Fibroblast of mammary gland (primary cell): ENCODE measurements at regions not wholly inside any gene's neighbourhood (a gene's known extent, or its start where the extent isn't known, plus 50 kb on each side); places are given as distances from the start of the nearest gene placed in this dataset.
"Not testable (repeated sequence)": the region's sequence is repeated elsewhere in the genome, so short reads cannot be mapped to it uniquely, and the experiment has no call there.

Experiments used
- DNase-seq: peaks from one replicate; pipeline ENCODE4 v3.0.0-alpha.2; 2010; ENCODE audit warnings: low read depth
- H3K4me3 ChIP-seq: 2 replicates; pipeline ENCODE4 v1.5.1; 2011; ENCODE audit warnings: low read depth, mild to moderate bottlenecking, low read length, moderate library complexity; ENCODE audit not compliant: control insufficient read depth
- CTCF ChIP-seq: conservative IDR thresholded peaks from 2 replicates; pipeline ENCODE4 v1.5.1; 2011; ENCODE audit warnings: low read depth, low read length, inconsistent platforms; ENCODE audit not compliant: control insufficient read depth, insufficient read depth

- TF ChIP-seq CTCF = no peak
- no peak for DNase-seq
- H3K4me3 ChIP-seq = no peak overlapping the region
Measured at GRCh38 chr12:83432176-83432719, 745.5 kb downstream of the TMTC2 start.

GRCh38 chr12:83427586-83428136 is 741.0 kb downstream of the TMTC2 start:
- H3K4me3 ChIP-seq, DNase-seq: not testable (repeated sequence)

DNA sequence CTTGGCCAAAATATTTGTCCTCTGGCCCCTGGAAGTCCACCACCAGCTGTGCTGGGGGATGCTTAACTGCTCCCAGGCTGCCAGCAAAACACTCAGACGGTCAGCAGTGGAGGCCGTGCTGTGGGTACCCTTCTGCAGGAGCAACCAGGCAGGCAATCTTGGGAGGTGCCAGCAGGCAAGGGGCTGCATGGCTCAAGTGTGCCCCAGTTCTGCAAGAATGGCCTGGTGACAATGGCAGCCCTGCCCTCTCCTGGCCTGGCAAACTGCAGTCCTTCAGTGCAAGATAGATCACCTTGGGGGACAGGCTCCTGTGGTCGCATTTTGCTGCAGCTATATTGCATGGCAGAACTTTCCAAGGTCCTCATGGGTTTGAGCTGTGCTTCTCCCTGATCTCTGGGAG is 728.3 kb downstream of the TMTC2 start:
- no peak overlapping the region for H3K4me3 ChIP-seq
- no peak for DNase-seq
- no peak for TF ChIP-seq CTCF

- DNase-seq = no peak
- no peak overlapping the region for H3K4me3 ChIP-seq
- no peak for TF ChIP-seq CTCF
Measured at GRCh38 chr12:83408851-83409250, 722.1 kb downstream of the TMTC2 start.

- H3K4me3 ChIP-seq = no peak overlapping the region
- no peak for DNase-seq
- TF ChIP-seq CTCF = no peak
Measured at GRCh38 chr12:83408146-83408545, 721.4 kb downstream of the TMTC2 start.

DNA sequence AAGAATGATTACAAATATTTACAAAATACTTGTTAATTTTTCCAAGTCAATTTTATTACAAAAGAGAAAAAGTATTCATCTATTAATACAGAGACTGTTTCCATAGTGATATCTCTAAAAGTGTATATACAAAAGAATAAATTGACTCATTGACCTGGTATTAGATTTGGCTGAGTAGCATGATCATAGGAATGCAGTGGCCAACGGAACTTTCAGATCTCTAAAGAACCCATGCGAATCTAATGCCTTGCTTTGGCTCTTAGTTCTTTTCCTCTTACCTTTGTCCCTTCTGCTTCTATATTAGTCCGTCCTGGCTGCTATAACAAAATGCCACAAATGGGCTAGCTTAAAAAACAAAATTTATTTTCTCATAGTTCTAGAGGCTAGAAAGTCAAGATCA is 717.8 kb downstream of the TMTC2 start:
- H3K4me3 ChIP-seq = no peak overlapping the region
- TF ChIP-seq CTCF = no peak
- DNase-seq = no peak

GRCh38 chr12:83390186-83390585 is 703.5 kb downstream of the TMTC2 start:
- no peak for DNase-seq
- H3K4me3 ChIP-seq = no peak overlapping the region
- TF ChIP-seq CTCF = no peak
